ENCODE measurements at regions not wholly inside any gene's neighbourhood (a gene's known extent, or its start where the extent isn't known, plus 50 kb on each side); places are given as distances from the start of the nearest gene placed in this dataset.

DNA sequence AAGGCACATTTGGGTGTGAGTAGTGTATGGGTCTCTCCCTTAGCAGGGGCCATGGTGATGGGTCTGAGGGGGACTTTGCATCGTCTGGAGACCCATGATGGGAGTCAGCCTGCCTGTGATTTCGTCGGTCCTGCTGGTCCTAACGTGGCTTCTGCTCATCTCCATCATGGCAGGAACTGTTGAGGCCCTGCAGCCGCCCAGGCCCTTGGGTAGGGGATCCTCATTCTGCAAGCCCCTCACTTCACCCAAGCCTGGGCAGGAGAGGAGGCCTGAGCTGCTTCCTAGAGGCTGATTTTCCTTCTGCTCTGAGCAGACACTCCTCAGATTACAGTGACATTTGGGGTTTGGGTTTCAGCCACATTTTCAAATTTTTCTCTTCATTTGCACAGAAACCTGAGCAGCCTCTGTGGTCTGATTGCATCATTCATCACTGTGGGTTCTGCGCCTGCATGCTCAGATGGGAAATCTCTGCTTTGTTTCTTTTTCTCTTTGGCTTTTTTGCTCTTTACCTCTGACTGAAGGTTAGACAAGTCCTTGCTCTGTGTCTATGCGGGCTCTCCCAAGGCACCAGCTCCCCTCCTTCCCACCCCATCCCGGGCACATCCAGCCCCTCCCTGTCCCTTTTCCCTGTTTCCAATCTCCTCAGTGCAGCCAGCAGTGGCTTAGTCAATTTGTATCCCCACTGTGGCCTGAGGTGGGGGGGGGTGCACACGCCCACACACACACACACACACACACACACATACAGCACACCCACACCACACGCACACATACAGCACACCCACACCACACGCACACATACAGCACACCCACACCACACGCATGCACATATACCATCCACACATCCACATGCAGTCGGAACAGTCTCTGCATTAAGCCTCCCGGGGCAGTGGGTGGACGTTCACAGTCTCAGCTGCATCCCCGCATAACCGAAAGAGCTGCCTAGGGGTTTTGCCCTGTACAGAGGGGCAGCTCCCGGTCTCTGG lies 305.4 kb upstream of the HS6ST1 start:
- no peak for DNase-seq

DNA sequence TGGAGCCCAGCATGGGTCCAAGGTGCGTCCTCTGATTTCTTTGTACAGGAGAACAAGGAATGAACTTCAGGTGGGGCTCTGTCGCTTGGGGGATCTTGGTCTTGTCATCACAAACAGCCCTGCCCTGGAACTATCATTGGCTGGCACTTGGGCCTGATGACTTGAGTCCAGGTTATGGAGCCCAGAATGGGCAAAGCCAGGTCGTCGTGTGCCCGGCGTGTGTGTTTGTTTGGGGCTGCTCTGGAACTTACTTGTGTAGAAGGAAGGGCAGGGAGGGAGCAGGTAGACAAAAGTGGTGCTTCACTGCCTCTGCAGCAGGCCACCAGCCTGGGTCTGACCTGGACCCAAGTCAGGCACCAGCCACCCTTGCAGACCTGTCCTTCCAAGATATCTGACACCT lies 306.3 kb upstream of the HS6ST1 start:
- no peak for DNase-seq

DNA sequence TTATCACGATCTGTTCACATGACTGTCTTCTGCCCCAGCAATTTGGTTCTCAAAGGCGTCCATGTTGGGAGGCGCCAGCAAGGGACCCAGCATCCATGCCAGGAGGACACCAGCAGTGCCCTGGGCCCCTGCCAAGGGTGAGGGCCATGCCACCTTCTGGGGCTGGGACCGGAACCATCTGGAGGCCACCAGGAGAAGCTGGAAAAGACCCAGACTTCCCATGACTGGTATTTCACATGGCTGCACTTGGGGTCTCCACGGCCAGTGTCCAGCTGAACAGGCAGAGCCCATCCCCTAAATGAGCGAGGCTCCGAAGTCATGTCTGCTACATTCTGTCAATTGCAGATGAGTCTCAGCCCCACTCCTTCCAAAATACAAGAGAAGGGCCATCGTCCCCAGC lies 306.8 kb upstream of the HS6ST1 start:
- DNase-seq, result no peak

- no peak for DNase-seq
These were observed 307.5 kb upstream of the HS6ST1 start for GRCh38 chr2:128625963-128626759.

- no peak for DNase-seq
These were observed 308.3 kb upstream of the HS6ST1 start for GRCh38 chr2:128626760-128627511.

GRCh38 chr2:128628206-128628605 lies 309.5 kb upstream of the HS6ST1 start:
- no peak for DNase-seq

DNA sequence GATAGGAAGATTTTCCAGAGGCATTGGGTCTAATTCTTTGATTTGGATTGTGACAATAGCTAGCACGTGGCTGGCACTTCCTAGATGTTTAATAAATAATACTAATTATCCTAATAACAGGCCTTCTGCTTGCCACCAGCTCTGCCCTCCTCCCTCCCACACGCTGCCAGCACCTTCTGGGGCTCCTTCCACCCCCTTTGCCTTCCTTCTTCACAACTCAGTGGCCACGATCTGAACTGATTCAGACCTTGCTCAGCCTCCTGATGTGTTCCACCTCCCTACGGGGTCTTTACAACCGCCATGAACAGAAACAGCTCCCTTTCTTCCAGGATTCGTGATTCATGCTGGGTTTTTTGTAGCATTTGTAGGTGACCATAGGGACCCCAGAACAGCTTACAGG lies 310.3 kb upstream of the HS6ST1 start:
- no peak for DNase-seq

GRCh38 chr2:128630974-128631697 lies 312.5 kb upstream of the HS6ST1 start:
- DNase-seq, result no peak

DNA sequence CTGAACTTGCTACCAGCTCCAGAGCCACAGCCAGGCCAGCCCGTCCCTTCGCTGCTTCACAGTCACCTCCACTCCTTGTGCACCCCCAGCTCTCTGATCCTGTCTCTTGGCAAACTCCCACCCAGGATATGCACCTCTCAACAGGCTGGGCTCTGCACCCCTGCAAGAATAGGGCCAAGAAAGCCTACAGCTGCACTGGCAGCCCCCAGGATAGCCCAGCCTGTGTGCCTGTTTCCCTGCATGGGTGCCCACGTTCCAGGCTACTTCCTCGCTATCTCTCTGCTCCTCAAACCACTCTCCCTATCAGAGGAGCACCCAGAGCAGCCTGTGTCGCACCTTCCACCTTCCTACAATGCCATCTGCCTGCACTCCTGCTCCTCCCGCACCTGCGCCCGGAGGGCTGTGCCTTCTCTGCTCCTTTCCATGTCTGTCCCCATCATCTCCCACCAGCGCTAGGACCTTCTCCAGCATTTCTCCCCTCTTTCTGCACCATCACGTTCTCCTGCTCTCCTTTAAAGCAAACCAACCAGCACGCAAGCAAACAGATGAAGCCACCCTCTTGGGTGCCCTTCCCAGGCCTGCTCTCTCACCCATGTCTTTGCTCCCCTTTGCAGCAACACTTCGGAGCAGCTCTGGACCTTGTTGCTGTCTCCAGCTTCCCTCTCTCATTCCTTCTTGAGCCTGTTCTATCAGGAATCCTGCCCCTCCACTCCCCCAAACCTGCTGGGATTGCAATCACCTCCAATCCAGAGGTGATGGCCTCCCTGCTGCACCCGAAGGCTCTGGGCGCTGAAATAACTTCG lies 313.2 kb upstream of the HS6ST1 start:
- DNase-seq, result no peak

GRCh38 chr2:128632501-128632800 lies 313.8 kb upstream of the HS6ST1 start:
- DNase-seq, result no peak

- DNase-seq, result no peak
These were observed 314.8 kb upstream of the HS6ST1 start for GRCh38 chr2:128633501-128633900.

GRCh38 chr2:128635361-128635900 lies 316.8 kb upstream of the HS6ST1 start:
- no peak for DNase-seq

GRCh38 chr2:128636802-128637147 lies 318.1 kb upstream of the HS6ST1 start:
- DNase-seq, result no peak

GRCh38 chr2:128637481-128638155 lies 318.9 kb upstream of the HS6ST1 start:
- DNase-seq, result no peak

DNA sequence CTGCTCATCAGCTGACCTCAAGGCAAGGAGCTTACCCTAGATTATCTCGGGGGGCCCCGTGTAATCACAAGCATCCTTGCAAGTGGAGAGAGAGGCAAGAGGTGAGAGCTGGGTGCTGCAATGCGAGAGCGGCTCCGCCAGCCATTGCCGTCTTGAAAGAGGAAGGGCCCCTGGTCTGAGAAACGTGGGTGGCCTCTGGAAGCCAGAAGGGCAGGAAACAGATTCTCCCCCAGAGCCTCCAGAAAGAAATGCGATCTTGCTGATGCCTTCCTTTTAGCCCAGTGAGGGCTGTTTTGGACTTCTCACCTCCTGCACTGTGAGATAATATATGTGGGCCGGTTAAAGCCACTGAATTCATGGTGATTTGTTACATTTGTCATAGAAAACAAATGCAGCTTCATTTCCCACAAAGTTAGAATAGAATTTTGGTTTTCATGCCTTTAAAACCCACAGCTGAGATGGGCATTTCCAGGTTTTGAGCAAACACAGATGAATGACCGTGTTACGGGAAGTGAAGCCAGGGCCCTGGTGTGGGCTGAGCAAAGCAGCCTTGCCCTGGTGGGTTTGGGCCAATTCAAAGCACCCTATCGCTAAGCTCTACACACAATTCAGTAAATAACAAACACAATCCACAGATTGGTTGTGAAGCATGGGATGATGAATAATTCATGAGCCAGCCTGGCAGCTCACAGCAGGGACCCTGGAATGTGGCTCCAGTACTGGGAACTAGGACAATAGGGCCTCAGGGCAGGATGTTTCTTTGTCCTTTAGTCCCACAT lies 319.9 kb upstream of the HS6ST1 start:
- peak; percentile 39 for DNase-seq

- no peak for DNase-seq
These were observed 320.4 kb upstream of the HS6ST1 start for GRCh38 chr2:128639120-128639477.

DNA sequence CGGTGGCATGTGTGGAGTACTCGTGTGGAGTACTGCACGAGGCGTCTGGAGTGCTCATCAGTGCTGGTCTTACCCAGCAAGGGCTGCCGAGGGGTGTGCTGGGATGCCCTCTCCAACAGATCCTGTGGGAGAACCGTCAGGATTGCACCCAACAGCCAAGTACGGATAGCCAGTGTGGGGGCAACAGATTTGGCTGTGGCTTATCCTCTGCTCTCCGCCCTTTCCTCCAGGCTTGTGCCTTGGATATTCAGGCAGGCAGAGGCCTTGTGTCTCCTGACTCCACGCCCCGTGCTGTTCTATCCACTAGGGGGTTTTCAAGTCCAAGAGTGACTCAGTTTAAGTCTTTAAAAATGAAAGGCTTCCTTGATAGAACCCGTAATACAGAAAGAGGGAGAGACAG lies 321.0 kb upstream of the HS6ST1 start:
- no peak for DNase-seq

DNA sequence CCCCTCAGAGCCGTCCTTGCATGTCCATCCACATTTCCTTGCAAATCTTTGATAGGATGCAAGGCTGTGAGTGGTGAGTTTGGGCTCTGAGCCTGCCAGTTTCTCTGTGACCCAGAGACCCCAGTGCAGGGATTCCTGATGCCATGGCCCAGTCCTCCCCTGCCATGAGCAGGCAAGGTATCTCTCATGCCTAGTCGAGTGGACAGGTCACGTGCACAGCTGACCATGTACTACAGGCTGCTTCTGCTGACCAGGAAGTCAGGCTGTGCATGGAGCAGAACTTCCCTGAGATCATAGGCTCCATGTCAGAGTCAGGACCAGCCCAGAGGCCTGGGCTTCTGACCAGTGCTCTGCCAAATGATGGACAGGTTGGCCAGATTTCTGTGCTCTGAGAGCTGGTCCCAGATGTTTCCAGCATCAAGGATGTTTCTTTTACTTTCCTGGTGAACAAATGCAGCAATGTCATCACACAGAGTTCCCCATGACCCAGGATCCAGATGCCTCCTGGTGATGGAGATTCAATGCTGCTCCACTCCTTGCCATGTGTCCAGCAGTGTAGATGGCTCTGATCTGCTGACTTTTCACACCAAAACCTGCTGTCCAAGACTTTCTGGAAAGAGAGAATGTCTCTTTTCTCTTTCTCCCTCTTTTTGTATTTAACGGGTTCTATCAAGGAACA lies 321.6 kb upstream of the HS6ST1 start:
- no peak for DNase-seq

DNA sequence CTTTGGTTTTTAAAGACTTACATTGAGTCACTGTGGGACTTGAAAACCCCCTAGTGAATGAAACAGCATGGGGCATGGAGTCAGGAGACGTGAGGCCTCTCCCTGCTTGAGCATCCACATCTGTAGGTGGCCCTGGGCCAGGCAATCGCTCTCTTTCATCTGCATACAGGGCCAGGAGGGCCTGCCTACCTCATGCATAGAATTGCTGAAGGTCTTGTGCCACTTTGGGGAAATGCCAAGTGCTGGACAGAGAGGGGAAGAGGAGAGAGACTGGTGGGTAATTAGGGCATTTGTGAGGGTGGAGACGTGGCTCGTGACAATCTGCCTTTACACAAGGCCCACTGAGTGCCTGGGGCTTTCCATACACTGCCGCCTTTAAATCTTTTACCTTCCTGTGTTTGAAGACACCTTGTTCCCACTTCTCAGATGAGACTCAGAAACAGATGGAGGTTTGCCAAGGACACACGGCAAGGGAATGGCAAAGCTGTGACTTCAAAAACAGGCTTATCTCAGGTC lies 322.2 kb upstream of the HS6ST1 start:
- no peak for DNase-seq

All from DMS153 (cell line).